ENCODE measurements at regions not wholly inside any gene's neighbourhood (a gene's known extent, or its start where the extent isn't known, plus 50 kb on each side); places are given as distances from the start of the nearest gene placed in this dataset.

GRCh38 chr11:11718511-11718910, 96.7 kb upstream of the GALNT18 start:
- no peaks in the 10 kb centered on the region for H3K4me1 ChIP-seq (ENCODE audit: insufficient read depth)
- DNase-seq (ENCODE audit: low spot score) (no peak), ATAC-seq (no peak)
- no peaks in the 10 kb centered on the region for H3F3A ChIP-seq (replicated peaks; ENCODE audit: low read depth)
- Mint-ChIP-seq H3K9me3 (peaks cover 43% of the 10 kb centered on the region), H3K4me3 (no peak overlapping the region), H3K27me3 (ENCODE audit: insufficient read depth, low read depth, poor library complexity) (peaks cover 2% of the 10 kb centered on the region), H3K4me1 (no peaks in the 10 kb centered on the region), H3K36me3 (ENCODE audit: low read depth) (peaks cover 20% of the 10 kb centered on the region), H3K27ac (no peak overlapping the region)
- no peak overlapping the region for H2AFZ ChIP-seq
- no peaks in the 10 kb centered on the region for H3K36me3 ChIP-seq (ENCODE audit: insufficient read depth)
- H3K4me2 ChIP-seq = no peak overlapping the region
- H3K9me2 ChIP-seq (ENCODE audit: insufficient read depth) = no peaks in the 10 kb centered on the region
- H3K27ac ChIP-seq (ENCODE audit: low read depth) = no peak overlapping the region
- H3K27me3 ChIP-seq (ENCODE audit: insufficient read depth) = no peaks in the 10 kb centered on the region
- H4K20me1 ChIP-seq (replicated peaks; ENCODE audit: insufficient read depth) = no peaks in the 10 kb centered on the region
- no peaks in the 10 kb centered on the region for H3K79me2 ChIP-seq (replicated peaks; ENCODE audit: insufficient read depth)
- H3K4me3 ChIP-seq = no peak overlapping the region
- no peak for TF ChIP-seq NANOG (IDR thresholded peaks at IDR 0.05; ENCODE audit: borderline replicate concordance)
- TF ChIP-seq EZH2phosphoT487 (IDR thresholded peaks at IDR 0.05; ENCODE audit: unreplicated experiment) = no peak
- TF ChIP-seq, protein P1, sequence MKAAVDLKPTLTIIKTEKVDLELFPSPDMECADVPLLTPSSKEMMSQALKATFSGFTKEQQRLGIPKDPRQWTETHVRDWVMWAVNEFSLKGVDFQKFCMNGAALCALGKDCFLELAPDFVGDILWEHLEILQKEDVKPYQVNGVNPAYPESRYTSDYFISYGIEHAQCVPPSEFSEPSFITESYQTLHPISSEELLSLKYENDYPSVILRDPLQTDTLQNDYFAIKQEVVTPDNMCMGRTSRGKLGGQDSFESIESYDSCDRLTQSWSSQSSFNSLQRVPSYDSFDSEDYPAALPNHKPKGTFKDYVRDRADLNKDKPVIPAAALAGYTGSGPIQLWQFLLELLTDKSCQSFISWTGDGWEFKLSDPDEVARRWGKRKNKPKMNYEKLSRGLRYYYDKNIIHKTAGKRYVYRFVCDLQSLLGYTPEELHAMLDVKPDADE (IDR thresholded peaks at IDR 0.05) = no peak
- TF ChIP-seq, protein P2, sequence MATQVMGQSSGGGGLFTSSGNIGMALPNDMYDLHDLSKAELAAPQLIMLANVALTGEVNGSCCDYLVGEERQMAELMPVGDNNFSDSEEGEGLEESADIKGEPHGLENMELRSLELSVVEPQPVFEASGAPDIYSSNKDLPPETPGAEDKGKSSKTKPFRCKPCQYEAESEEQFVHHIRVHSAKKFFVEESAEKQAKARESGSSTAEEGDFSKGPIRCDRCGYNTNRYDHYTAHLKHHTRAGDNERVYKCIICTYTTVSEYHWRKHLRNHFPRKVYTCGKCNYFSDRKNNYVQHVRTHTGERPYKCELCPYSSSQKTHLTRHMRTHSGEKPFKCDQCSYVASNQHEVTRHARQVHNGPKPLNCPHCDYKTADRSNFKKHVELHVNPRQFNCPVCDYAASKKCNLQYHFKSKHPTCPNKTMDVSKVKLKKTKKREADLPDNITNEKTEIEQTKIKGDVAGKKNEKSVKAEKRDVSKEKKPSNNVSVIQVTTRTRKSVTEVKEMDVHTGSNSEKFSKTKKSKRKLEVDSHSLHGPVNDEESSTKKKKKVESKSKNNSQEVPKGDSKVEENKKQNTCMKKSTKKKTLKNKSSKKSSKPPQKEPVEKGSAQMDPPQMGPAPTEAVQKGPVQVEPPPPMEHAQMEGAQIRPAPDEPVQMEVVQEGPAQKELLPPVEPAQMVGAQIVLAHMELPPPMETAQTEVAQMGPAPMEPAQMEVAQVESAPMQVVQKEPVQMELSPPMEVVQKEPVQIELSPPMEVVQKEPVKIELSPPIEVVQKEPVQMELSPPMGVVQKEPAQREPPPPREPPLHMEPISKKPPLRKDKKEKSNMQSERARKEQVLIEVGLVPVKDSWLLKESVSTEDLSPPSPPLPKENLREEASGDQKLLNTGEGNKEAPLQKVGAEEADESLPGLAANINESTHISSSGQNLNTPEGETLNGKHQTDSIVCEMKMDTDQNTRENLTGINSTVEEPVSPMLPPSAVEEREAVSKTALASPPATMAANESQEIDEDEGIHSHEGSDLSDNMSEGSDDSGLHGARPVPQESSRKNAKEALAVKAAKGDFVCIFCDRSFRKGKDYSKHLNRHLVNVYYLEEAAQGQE (IDR thresholded peaks at IDR 0.05; ENCODE audit: unreplicated experiment) = no peak

DNA sequence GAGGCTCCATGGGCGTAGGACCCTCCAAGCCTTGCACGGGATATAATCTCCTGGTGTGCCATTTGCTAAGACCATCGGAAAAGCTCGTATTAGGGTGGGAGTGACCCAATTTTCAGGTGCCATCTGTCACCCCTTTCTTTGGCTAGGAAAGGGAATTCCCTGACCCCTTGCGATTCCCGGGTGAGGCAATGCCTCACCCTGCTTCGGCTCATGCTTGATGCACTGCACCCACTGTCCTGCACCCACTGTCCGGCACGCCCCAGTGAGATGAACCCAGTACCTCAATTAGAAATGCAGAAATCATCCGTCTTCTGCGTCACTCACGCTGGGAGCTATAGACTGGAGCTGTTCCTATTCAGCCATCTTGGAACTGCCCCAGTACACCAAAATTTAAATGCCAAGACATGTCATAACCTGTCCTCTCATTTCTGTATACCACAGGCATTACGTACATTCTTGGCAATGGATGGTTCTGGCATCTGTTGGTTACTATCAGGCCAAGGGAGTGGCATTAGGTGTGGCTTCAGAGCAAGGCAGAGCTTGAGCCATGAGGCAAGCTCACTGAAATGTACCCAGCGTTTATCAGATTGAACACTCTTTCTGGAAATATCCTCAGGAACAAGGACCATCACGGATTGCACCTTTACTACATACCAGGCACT, 95.4 kb upstream of the GALNT18 start:
- DNase-seq (ENCODE audit: low spot score) (no peak), ATAC-seq (no peak)
- no peak overlapping the region for H3K4me3 ChIP-seq
- no peaks in the 10 kb centered on the region for H3F3A ChIP-seq (replicated peaks; ENCODE audit: low read depth)
- Mint-ChIP-seq H3K4me1 (no peaks in the 10 kb centered on the region), H3K9me3 (peaks cover 43% of the 10 kb centered on the region), H3K27ac (no peak overlapping the region), H3K4me3 (no peak overlapping the region), H3K27me3 (ENCODE audit: insufficient read depth, low read depth, poor library complexity) (peaks cover 2% of the 10 kb centered on the region), H3K36me3 (ENCODE audit: low read depth) (peaks cover 20% of the 10 kb centered on the region)
- no peaks in the 10 kb centered on the region for H3K79me2 ChIP-seq (replicated peaks; ENCODE audit: insufficient read depth)
- no peaks in the 10 kb centered on the region for H3K36me3 ChIP-seq (ENCODE audit: insufficient read depth)
- H4K20me1 ChIP-seq (replicated peaks; ENCODE audit: insufficient read depth) = no peaks in the 10 kb centered on the region
- no peak overlapping the region for H3K4me2 ChIP-seq
- no peaks in the 10 kb centered on the region for H3K4me1 ChIP-seq (ENCODE audit: insufficient read depth)
- H3K27me3 ChIP-seq (ENCODE audit: insufficient read depth) = no peaks in the 10 kb centered on the region
- no peaks in the 10 kb centered on the region for H3K9me2 ChIP-seq (ENCODE audit: insufficient read depth)
- no peak overlapping the region for H3K27ac ChIP-seq (ENCODE audit: low read depth)
- H2AFZ ChIP-seq = no peak overlapping the region
- TF ChIP-seq, protein P3, sequence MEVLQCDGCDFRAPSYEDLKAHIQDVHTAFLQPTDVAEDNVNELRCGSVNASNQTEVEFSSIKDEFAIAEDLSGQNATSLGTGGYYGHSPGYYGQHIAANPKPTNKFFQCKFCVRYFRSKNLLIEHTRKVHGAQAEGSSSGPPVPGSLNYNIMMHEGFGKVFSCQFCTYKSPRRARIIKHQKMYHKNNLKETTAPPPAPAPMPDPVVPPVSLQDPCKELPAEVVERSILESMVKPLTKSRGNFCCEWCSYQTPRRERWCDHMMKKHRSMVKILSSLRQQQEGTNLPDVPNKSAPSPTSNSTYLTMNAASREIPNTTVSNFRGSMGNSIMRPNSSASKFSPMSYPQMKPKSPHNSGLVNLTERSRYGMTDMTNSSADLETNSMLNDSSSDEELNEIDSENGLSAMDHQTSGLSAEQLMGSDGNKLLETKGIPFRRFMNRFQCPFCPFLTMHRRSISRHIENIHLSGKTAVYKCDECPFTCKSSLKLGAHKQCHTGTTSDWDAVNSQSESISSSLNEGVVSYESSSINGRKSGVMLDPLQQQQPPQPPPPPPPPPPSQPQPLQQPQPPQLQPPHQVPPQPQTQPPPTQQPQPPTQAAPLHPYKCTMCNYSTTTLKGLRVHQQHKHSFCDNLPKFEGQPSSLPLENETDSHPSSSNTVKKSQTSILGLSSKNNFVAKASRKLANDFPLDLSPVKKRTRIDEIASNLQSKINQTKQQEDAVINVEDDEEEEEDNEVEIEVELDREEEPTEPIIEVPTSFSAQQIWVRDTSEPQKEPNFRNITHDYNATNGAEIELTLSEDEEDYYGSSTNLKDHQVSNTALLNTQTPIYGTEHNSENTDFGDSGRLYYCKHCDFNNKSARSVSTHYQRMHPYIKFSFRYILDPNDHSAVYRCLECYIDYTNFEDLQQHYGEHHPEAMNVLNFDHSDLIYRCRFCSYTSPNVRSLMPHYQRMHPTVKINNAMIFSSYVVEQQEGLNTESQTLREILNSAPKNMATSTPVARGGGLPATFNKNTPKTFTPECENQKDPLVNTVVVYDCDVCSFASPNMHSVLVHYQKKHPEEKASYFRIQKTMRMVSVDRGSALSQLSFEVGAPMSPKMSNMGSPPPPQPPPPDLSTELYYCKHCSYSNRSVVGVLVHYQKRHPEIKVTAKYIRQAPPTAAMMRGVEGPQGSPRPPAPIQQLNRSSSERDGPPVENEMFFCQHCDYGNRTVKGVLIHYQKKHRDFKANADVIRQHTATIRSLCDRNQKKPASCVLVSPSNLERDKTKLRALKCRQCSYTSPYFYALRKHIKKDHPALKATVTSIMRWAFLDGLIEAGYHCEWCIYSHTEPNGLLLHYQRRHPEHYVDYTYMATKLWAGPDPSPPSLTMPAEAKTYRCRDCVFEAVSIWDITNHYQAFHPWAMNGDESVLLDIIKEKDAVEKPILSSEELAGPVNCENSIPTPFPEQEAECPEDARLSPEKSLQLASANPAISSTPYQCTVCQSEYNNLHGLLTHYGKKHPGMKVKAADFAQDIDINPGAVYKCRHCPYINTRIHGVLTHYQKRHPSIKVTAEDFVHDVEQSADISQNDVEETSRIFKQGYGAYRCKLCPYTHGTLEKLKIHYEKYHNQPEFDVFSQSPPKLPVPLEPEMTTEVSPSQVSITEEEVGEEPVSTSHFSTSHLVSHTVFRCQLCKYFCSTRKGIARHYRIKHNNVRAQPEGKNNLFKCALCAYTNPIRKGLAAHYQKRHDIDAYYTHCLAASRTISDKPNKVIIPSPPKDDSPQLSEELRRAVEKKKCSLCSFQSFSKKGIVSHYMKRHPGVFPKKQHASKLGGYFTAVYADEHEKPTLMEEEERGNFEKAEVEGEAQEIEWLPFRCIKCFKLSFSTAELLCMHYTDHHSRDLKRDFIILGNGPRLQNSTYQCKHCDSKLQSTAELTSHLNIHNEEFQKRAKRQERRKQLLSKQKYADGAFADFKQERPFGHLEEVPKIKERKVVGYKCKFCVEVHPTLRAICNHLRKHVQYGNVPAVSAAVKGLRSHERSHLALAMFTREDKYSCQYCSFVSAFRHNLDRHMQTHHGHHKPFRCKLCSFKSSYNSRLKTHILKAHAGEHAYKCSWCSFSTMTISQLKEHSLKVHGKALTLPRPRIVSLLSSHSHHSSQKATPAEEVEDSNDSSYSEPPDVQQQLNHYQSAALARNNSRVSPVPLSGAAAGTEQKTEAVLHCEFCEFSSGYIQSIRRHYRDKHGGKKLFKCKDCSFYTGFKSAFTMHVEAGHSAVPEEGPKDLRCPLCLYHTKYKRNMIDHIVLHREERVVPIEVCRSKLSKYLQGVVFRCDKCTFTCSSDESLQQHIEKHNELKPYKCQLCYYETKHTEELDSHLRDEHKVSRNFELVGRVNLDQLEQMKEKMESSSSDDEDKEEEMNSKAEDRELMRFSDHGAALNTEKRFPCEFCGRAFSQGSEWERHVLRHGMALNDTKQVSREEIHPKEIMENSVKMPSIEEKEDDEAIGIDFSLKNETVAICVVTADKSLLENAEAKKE (CRISPR knock-in tag; IDR thresholded peaks at IDR 0.05) = no peak
- no peak for TF ChIP-seq STAT1 (IDR thresholded peaks at IDR 0.05; ENCODE audit: unreplicated experiment)
- no peak for TF ChIP-seq JUNB (IDR thresholded peaks at IDR 0.05; ENCODE audit: unreplicated experiment)
- no peak for TF ChIP-seq ZNF114 (CRISPR knock-in tag; IDR thresholded peaks at IDR 0.05)
- TF ChIP-seq CTCF (conservative IDR thresholded peaks at IDR 0.05; ENCODE audit: low read depth in 2 of 2) = no peak
